ENCODE measurements at regions not wholly inside any gene's neighbourhood (a gene's known extent, or its start where the extent isn't known, plus 50 kb on each side); places are given as distances from the start of the nearest gene placed in this dataset.

- no peak for TF ChIP-seq CTCF (IDR thresholded peaks at IDR 0.05)
- TF ChIP-seq POLR2A (IDR thresholded peaks at IDR 0.05): no peak
Observed at GRCh38 chr2:2610751-2611150, 279.7 kb upstream of the MYT1L start.
